Left lung (tissue), 4 donors: ENCODE measurements at regions not wholly inside any gene's neighbourhood (a gene's known extent, or its start where the extent isn't known, plus 50 kb on each side); places are given as distances from the start of the nearest gene placed in this dataset.

Experiments
- ATAC-seq: fragments of 200-7000 bp; cut with Tn5 transposase; one replicate; pipeline ENCODE4 v1.9.1; 2020; ENCODE audit warnings: moderate library complexity
- DNase-seq, 4 donors: peaks; one replicate each; pipeline ENCODE4 v3.0.0-alpha.2; 2013 to 2020
- H3K27ac ChIP-seq, 2 donors: fragments of 200-600 bp; sonication (generic) in 1 of 2; one replicate each; pipeline versions ENCODE4 v1.5.0 to v1.8.0; 2020 to 2021
- H3K27me3 ChIP-seq, 2 donors: fragments of 200-600 bp; sonication (generic) in 1 of 2; one replicate each; pipeline versions ENCODE4 v1.5.0 to v1.8.0; 2020 to 2021
- H3K36me3 ChIP-seq, 2 donors: fragments of 200-600 bp; sonication (generic) in 1 of 2; one replicate each; pipeline versions ENCODE4 v1.5.0 to v1.8.0; 2020 to 2021
- H3K4me1 ChIP-seq, 2 donors: fragments of 200-600 bp; one replicate each; pipeline ENCODE4 v1.8.0; 2021
- H3K4me3 ChIP-seq, 2 donors: fragments of 200-600 bp; sonication (generic) in 1 of 2; one replicate each; pipeline versions ENCODE4 v1.5.0 to v1.8.0; 2020 to 2021; ENCODE audit warnings: mild to moderate bottlenecking in 1 of 2
- H3K9me3 ChIP-seq, 2 donors: fragments of 200-600 bp; sonication (generic) in 1 of 2; one replicate each; pipeline versions ENCODE4 v1.5.0 to v1.8.0; 2020 to 2021
- CTCF ChIP-seq, 2 donors: fragments of 200-600 bp; sonication (generic) in 1 of 2; IDR thresholded peaks; one replicate each; pipeline versions ENCODE4 v1.5.0 to v1.8.0; 2021; ENCODE audit warnings: antibody characterized with exemption in 2 of 2
- intact Hi-C, 2 donors: fragments of 100-400 bp; cut with DNase I; formaldehyde crosslinking; loops; one replicate each; pipeline versions ENCODE4 v1.11.2 to v1.14.2; 2022
- donor health status: DM: no; HTN: yes; CAD: no.
- donor health status: DM: no; HTN: no; CAD: no.

GRCh38 chr6:9675122-9675521 lies 739.8 kb downstream of the TFAP2A start:
- H3K4me3 ChIP-seq = no peak overlapping the region
- no peak for DNase-seq
- H3K27me3 ChIP-seq = no peaks in the 10 kb centered on the region
- H3K4me1 ChIP-seq = no peaks in the 10 kb centered on the region
- ATAC-seq = no peak
- intact Hi-C loops = no loop called here
- no peaks in the 10 kb centered on the region for H3K36me3 ChIP-seq
- no peak overlapping the region for H3K27ac ChIP-seq
- H3K9me3 ChIP-seq = peaks cover 0 to under 1% of the 10 kb centered on the region in 2 donors
- TF ChIP-seq CTCF (IDR thresholded peaks at IDR 0.05) = no peak

- no peaks in the 10 kb centered on the region for H3K36me3 ChIP-seq
- ATAC-seq (no peak), DNase-seq (no peak)
- H3K4me3 ChIP-seq = no peak overlapping the region
- intact Hi-C loops = no loop called here
- no peaks in the 10 kb centered on the region for H3K27me3 ChIP-seq
- no peak for TF ChIP-seq CTCF (IDR thresholded peaks at IDR 0.05)
- H3K27ac ChIP-seq = no peak overlapping the region
- no peaks in the 10 kb centered on the region for H3K4me1 ChIP-seq
- H3K9me3 ChIP-seq = no peaks in the 10 kb centered on the region
These were observed 755.0 kb downstream of the TFAP2A start for GRCh38 chr6:9659848-9660247.

GRCh38 chr6:9657994-9658393 lies 756.9 kb downstream of the TFAP2A start:
- TF ChIP-seq CTCF (IDR thresholded peaks at IDR 0.05) = no peak
- DNase-seq = no peak
- H3K36me3 ChIP-seq = no peaks in the 10 kb centered on the region
- H3K4me1 ChIP-seq = no peaks in the 10 kb centered on the region
- no peak for ATAC-seq
- H3K27me3 ChIP-seq = no peaks in the 10 kb centered on the region
- H3K9me3 ChIP-seq = peaks cover 0 to 2% of the 10 kb centered on the region in 2 donors
- no peak overlapping the region for H3K4me3 ChIP-seq
- no peak overlapping the region for H3K27ac ChIP-seq
- intact Hi-C loops = no loop called here

GRCh38 chr6:9647599-9647998 lies 767.3 kb downstream of the TFAP2A start:
- intact Hi-C loops = no loop called here
- Histone ChIP-seq H3K9me3 (no peaks in the 10 kb centered on the region), H3K36me3 (no peaks in the 10 kb centered on the region), H3K4me1 (no peaks in the 10 kb centered on the region), H3K27ac (no peak overlapping the region), H3K4me3 (no peak overlapping the region), H3K27me3 (no peaks in the 10 kb centered on the region)
- ATAC-seq (no peak), DNase-seq (no peak)
- no peak for TF ChIP-seq CTCF (IDR thresholded peaks at IDR 0.05)

GRCh38 chr6:9647071-9647445 lies 767.8 kb downstream of the TFAP2A start:
- ATAC-seq = no peak
- intact Hi-C loops = no loop called here
- Histone ChIP-seq H3K9me3 (no peaks in the 10 kb centered on the region), H3K27me3 (no peaks in the 10 kb centered on the region), H3K27ac (no peak overlapping the region), H3K4me3 (no peak overlapping the region), H3K36me3 (no peaks in the 10 kb centered on the region), H3K4me1 (no peaks in the 10 kb centered on the region)
- no peak for DNase-seq
- no peak for TF ChIP-seq CTCF (IDR thresholded peaks at IDR 0.05)
